ENCODE measurements at regions not wholly inside any gene's neighbourhood (a gene's known extent, or its start where the extent isn't known, plus 50 kb on each side); places are given as distances from the start of the nearest gene placed in this dataset.
"Not testable (repeated sequence)": the region's sequence is repeated elsewhere in the genome, so short reads cannot be mapped to it uniquely, and the experiment has no call there.

DNA sequence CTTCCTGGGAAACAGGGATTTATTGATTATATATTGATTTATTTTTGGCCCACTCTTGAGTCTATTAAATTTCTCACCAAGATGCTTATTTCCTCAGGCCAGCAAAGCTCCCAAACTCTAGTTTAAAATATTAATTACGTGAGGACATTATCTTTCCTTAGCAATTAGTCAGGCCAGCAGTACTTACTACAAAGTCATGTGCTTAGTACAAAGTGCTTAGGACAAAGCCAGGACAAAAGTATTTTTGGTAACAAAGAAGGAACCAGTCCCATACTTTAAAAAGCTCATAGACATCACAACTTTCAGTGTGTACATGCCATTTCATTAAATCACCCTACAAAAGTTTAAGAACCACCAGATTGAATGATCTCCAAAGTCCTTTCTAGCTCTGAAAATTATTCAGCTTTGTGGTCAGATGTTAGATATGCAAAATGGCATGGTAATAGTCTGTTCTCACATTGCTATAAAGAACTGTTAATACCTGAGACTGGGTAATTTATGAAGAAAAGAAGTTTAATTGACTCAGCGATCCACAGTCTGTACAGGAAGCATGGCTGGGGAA is 94.7 kb upstream of the PWP1 start:
- DNase-seq (ENCODE audit: low read depth): no peak

GRCh38 chr12:107593713-107594381 is 91.8 kb upstream of the PWP1 start:
- no peak for DNase-seq (ENCODE audit: low read depth)

GRCh38 chr12:107594995-107595394 is 90.6 kb upstream of the PWP1 start:
- DNase-seq (ENCODE audit: low read depth): no peak

DNA sequence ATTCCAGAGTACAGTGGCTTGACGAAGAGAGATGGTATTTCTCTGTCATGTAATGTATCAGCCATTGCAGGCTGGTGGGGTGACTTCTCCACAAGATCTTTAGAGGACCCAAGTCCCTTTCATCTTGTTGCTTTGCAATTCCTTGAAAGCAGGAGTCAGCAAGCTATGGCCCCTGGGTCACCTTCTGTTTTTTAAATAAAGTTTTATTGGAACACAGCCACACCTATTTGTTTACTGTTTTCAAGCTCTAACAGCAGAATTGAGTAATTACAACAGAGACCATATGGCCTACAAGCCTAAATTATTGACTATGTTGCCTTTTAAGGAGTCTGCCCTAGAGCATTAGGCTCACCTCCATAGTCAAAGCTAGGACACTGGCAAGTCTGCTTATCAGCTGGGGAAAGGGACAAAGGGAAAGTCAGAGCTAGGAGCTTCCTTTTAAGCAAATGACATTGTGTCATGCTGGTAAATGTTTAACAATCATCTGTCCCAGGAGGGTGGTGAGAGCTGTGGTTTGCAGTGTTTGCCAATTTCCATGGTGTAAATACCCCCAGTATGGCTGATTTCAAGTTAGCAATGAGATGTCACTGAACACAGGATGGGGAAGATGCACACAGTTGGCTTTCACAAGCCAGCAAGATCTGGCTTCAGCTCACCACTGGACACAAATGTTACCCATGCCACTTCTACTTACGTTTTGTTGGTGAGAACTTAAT is 87.7 kb upstream of the PWP1 start:
- DNase-seq (ENCODE audit: low read depth): no peak

DNA sequence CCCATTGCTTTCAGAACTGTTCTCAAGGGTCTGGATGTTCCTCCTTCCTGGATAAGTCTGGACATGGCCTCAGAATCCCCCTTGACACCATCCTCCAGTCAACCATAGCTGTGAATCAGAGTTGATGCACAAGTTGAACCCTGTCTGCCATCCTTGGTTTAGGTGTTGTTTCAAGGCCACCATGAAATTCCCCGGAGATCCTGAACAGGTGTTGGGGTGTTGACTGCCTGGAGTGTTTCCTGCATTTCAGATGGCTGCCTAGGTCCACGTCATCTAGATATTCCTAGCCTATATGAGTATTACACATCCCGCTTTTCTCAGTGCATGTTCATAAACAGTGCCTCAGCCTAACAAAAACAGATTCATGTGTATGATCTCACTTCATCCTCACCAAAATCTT is 86.7 kb upstream of the PWP1 start:
- no peak for DNase-seq (ENCODE audit: low read depth)

- no peak for DNase-seq (ENCODE audit: low read depth)
Observed at GRCh38 chr12:107600581-107601144, 84.9 kb upstream of the PWP1 start.

- DNase-seq (ENCODE audit: low read depth): no peak
Observed at GRCh38 chr12:107602446-107602845, 83.2 kb upstream of the PWP1 start.

DNA sequence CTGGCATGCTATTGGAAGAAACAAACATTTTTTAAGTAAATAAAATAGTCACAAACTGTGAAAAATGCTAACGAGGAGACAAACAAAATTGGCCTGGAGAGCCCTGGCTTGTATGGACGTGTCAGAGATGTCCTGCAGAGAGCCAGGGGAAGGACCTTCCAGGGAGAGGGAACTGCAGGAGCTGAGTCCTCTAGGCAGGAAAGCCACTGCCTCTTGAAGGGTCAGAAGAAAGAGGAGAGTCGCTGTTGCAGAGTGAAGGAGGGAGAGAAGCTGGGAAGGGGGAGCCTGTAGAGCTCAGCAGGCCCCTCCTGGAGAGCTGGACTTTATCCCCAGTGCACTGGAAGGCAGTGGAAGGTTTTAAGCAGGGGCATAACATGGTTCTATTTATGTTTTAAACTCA is 80.3 kb upstream of the PWP1 start:
- DNase-seq (ENCODE audit: low read depth): no peak

GRCh38 chr12:107607464-107608392 is 77.9 kb upstream of the PWP1 start:
- DNase-seq (ENCODE audit: low read depth): peak; percentile 56

DNA sequence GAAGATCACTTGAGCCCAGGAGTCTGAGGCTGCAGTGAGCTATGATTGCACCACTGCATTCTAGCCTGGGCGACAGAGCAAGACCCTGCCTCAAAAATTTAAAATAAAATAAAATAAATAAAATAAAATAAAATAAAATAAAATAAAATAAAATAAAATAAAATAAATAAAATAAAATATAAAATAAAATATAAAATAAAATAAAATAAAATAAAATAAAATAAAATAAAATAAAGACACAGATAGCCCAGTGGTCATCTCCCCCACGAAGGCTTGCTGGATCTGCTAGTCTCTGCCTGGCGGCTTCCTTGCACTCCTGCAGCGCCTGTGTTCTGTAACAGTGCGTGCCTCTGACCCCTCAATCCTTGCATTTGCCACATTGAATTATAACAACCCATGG is 76.8 kb upstream of the PWP1 start:
- DNase-seq (ENCODE audit: low read depth): not testable (repeated sequence)

- peak; percentile 15 for DNase-seq (ENCODE audit: low read depth)
Observed at GRCh38 chr12:107610021-107610859, 75.4 kb upstream of the PWP1 start.

- no peak for DNase-seq (ENCODE audit: low read depth)
Observed at GRCh38 chr12:107612508-107612907, 73.1 kb upstream of the PWP1 start.

DNA sequence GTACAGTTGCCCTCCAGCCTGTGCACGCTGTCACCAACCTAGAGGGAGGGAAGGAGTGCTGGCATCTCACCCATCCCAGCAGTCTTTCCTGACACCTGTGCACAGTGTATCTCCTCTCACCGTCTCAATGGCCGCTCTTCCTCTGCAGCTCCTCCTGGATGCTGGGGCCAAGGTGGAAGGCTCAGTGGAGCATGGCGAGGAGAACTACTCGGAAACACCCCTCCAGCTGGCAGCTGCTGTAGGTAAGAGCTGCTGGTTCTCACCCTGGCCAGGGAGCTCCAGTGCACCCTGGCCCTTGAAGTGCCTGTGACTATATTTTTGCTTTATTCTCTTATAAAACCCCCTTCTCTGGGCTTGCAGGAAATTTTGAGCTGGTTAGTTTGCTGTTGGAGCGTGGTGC is 68.7 kb upstream of the PWP1 start:
- no peak for DNase-seq (ENCODE audit: low read depth)

DNA sequence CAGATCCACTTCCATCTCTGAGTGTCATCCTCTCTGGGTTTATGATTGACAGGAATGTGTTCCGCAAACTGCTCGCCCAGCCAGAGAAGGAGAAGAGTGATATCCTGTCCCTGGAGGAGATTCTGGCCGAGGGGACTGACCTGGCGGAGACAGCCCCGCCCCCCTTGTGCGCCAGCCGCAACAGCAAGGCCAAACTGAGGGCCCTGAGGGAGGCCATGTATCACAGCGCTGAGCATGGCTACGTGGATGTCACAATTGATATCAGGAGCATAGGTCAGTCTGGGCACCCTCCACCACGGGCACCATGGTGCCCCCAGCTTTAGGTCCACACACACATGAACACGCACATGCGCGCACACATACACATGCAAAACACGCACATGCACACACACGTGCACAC is 67.5 kb upstream of the PWP1 start:
- no peak for DNase-seq (ENCODE audit: low read depth)

- no peak for DNase-seq (ENCODE audit: low read depth)
Observed at GRCh38 chr12:107619831-107620230, 65.8 kb upstream of the PWP1 start.

DNA sequence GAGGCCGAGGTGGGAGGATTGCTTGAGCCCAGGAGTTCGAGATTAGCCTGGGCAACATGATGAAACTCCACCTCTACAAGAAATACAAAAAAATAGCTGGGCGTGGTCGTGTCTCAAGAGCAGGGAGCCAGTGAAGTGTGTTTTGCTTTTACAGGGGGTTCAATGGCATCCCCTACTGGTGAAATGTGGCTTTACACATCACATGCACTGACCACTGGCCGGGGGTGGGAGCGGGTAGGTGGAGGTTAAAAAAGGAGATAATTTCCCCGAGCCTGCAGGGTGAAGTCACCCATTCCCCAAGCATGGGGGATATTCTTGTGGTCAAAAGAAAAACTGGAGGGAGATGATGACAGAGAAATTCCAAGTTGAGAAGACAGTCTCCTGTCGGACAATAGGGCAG is 63.6 kb upstream of the PWP1 start:
- no peak for DNase-seq (ENCODE audit: low read depth)

DNA sequence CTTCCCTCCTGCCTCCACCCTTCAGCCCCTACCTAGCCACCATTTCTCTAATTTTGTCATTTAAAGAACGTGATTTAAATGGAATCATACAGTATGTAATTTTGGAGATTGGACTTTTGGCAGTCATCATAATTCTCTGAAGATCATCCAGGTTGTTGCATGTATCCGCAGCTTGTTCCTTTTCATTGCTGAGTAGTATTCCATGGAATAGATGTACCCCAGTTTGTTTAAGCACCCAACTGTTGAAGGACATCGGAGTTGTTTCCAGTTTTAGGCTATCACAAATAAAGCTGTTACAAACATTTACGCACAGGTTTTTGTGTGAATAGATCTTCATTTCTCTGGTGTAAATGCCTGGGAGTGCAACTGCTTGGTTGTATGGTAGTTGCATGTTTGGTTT is 61.1 kb upstream of the PWP1 start:
- no peak for DNase-seq (ENCODE audit: low read depth)

- no peak for DNase-seq (ENCODE audit: low read depth)
Observed at GRCh38 chr12:107631715-107632114, 53.9 kb upstream of the PWP1 start.

DNA sequence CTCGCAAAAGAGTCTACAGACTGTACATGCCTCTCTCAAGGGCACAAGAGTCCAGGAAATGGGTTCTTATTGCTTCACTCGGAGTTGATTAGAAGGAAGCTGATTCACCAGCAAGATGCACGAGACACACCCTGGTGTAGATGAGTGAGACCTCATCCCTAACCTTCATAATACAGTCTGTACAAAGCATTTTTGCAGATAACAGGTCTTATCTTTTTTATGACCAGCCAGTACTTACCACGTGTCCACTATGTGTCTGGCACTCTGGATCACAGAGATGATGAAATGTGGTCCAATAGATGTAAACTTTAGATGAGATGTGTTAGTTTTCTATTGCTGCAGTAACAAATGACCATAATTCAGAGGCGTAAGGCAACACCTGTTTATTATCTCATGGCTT is 53.4 kb upstream of the PWP1 start:
- DNase-seq (ENCODE audit: low read depth): no peak

DNA sequence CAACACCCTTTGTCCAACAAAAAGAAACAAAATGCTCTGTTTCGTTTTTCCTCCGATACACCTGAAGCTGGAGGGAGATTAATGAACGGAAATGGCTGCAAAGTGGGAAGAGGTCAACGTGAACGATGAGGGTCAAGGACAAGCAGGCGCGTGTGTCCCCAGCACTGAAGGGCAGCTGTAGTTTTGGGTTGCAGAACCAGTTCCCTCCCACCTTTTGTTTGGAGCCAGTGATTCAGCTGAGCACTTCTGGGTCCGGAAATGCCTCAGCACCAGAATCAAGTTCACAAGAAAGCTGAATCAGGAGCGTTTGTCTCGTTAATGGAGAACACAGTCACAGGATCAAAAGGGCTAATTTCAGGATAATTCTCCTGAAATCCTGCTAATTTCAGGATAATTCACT is 51.1 kb upstream of the PWP1 start:
- DNase-seq (ENCODE audit: low read depth): no peak

- no peak for DNase-seq (ENCODE audit: low read depth)
Observed at GRCh38 chr12:107635139-107635538, 50.5 kb upstream of the PWP1 start.
